Nephron (organoid): ENCODE measurements at regions not wholly inside any gene's neighbourhood (a gene's known extent, or its start where the extent isn't known, plus 50 kb on each side); places are given as distances from the start of the nearest gene placed in this dataset.

ENCODE experiments used
- H3K27ac Mint-ChIP-seq, 3 experiments: 2 replicates each; pipeline ENCODE4 v1.8.0; 2020; ENCODE audit warnings: mixed read lengths in 3 of 3, mild to moderate bottlenecking in 2 of 3, moderate library complexity in 1 of 3
- H3K27me3 Mint-ChIP-seq: 2 replicates; pipeline ENCODE4 v1.8.0; 2021; ENCODE audit warnings: low read depth, mild to moderate bottlenecking, moderate library complexity, mixed read lengths
- H3K36me3 Mint-ChIP-seq: 2 replicates; pipeline ENCODE4 v1.8.0; 2020; ENCODE audit warnings: low read depth, mixed read lengths
- H3K4me1 Mint-ChIP-seq: 2 replicates; pipeline ENCODE4 v1.8.0; 2020; ENCODE audit warnings: mixed read lengths
- H3K4me3 Mint-ChIP-seq, 3 experiments: 2 replicates each; pipeline ENCODE4 v1.8.0; 2020; ENCODE audit warnings: mild to moderate bottlenecking in 3 of 3, mixed read lengths in 3 of 3, moderate library complexity in 2 of 3
- H3K9me3 Mint-ChIP-seq: 2 replicates; pipeline ENCODE4 v1.8.0; 2020; ENCODE audit warnings: mixed read lengths
- CTCF ChIP-seq, 3 experiments: fragments of 200-600 bp; sonication (generic); IDR thresholded peaks; one replicate each; pipeline ENCODE4 v1.5.0; 2021; ENCODE audit warnings: antibody characterized with exemption in 3 of 3; ENCODE audit not compliant: unreplicated experiment in 3 of 3

- no peak for TF ChIP-seq CTCF (IDR thresholded peaks at IDR 0.05; ENCODE audit: unreplicated experiment in 3 of 3)
- no peak overlapping the region for H3K27ac Mint-ChIP-seq
- H3K4me3 Mint-ChIP-seq = no peak overlapping the region
- peaks cover 6% of the 10 kb centered on the region for H3K9me3 Mint-ChIP-seq
- H3K4me1 Mint-ChIP-seq = no peaks in the 10 kb centered on the region
- H3K27me3 Mint-ChIP-seq = peaks cover 22% of the 10 kb centered on the region
- no peaks in the 10 kb centered on the region for H3K36me3 Mint-ChIP-seq
These were observed 516.9 kb downstream of the GLRX3 start for GRCh38 chr10:130652964-130653578.

- peaks cover 9% of the 10 kb centered on the region for H3K27me3 Mint-ChIP-seq
These were observed 518.5 kb downstream of the GLRX3 start for GRCh38 chr10:130654726-130655125.

GRCh38 chr10:130655313-130656186, 519.4 kb downstream of the GLRX3 start:
- no peak for TF ChIP-seq CTCF (IDR thresholded peaks at IDR 0.05; ENCODE audit: unreplicated experiment in 3 of 3)
- H3K4me3 Mint-ChIP-seq = no peak overlapping the region
- H3K27ac Mint-ChIP-seq = no peak overlapping the region
- peaks cover 13% of the 10 kb centered on the region for H3K27me3 Mint-ChIP-seq
- no peaks in the 10 kb centered on the region for H3K4me1 Mint-ChIP-seq
- H3K9me3 Mint-ChIP-seq = peaks cover 2% of the 10 kb centered on the region
- H3K36me3 Mint-ChIP-seq = no peaks in the 10 kb centered on the region

More at GRCh38 chr10:130654726-130655125, 518.5 kb downstream of the GLRX3 start:
- H3K4me1 Mint-ChIP-seq = no peaks in the 10 kb centered on the region
- H3K4me3 Mint-ChIP-seq = no peak overlapping the region
- H3K27ac Mint-ChIP-seq = no peak overlapping the region
- no peaks in the 10 kb centered on the region for H3K36me3 Mint-ChIP-seq
- no peak for TF ChIP-seq CTCF (IDR thresholded peaks at IDR 0.05; ENCODE audit: unreplicated experiment in 3 of 3)
- peaks cover 6% of the 10 kb centered on the region for H3K9me3 Mint-ChIP-seq

GRCh38 chr10:130656187-130656575, 520.0 kb downstream of the GLRX3 start:
- Mint-ChIP-seq H3K36me3 (no peaks in the 10 kb centered on the region), H3K4me3 (no peak overlapping the region), H3K4me1 (no peaks in the 10 kb centered on the region), H3K27ac (no peak overlapping the region), H3K9me3 (peaks cover 2% of the 10 kb centered on the region), H3K27me3 (peaks cover 13% of the 10 kb centered on the region)
- TF ChIP-seq CTCF (IDR thresholded peaks at IDR 0.05; ENCODE audit: unreplicated experiment in 3 of 3) = no peak

GRCh38 chr10:130656582-130657133, 520.5 kb downstream of the GLRX3 start:
- peaks cover 2% of the 10 kb centered on the region for H3K9me3 Mint-ChIP-seq
- TF ChIP-seq CTCF (IDR thresholded peaks at IDR 0.05; ENCODE audit: unreplicated experiment in 3 of 3) = no peak
- H3K4me3 Mint-ChIP-seq = no peak overlapping the region
- peaks cover 13% of the 10 kb centered on the region for H3K27me3 Mint-ChIP-seq
- H3K36me3 Mint-ChIP-seq = no peaks in the 10 kb centered on the region
- no peaks in the 10 kb centered on the region for H3K4me1 Mint-ChIP-seq
- no peak overlapping the region for H3K27ac Mint-ChIP-seq
